ENCODE measurements at regions not wholly inside any gene's neighbourhood (a gene's known extent, or its start where the extent isn't known, plus 50 kb on each side); places are given as distances from the start of the nearest gene placed in this dataset.

DNA sequence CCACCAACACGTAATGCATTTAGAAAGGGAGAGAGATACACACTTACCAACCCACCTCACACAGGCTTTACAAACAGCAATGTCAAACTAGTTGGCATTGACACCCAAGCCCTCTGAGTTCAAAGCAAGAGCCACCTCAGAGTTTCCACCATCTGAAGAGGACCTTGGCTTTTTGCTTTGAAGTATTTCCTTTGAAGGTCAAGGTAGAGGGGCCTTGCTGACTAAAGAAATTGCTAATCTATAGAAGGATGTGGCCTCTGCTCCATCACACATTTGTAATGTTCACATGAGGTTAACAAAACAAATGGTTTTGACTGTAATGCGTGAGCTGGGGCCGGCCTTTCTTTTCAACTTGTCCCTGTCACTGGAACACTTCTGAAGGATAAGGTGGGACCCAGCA lies 117.7 kb downstream of the POLR2M start:
- Histone ChIP-seq H3K4me1 (ENCODE audit: control insufficient read depth, insufficient read depth, low read length) (no peaks in the 10 kb centered on the region), H3K36me3 (ENCODE audit: control insufficient read depth, insufficient read depth, low read length) (no peaks in the 10 kb centered on the region), H3K27ac (ENCODE audit: low read length) (no peak overlapping the region), H3K9me3 (ENCODE audit: control insufficient read depth, insufficient read depth, low read length) (no peaks in the 10 kb centered on the region), H3K27me3 (ENCODE audit: control insufficient read depth, insufficient read depth, low read length) (peaks cover under 1% of the 10 kb centered on the region), H3K4me3 (ENCODE audit: low read length) (no peak overlapping the region)
- intact Hi-C loops (cut with micrococcal nuclease): no loop called here
- DNase-seq (no peak), ATAC-seq (no peak)
- TF ChIP-seq, protein P1, sequence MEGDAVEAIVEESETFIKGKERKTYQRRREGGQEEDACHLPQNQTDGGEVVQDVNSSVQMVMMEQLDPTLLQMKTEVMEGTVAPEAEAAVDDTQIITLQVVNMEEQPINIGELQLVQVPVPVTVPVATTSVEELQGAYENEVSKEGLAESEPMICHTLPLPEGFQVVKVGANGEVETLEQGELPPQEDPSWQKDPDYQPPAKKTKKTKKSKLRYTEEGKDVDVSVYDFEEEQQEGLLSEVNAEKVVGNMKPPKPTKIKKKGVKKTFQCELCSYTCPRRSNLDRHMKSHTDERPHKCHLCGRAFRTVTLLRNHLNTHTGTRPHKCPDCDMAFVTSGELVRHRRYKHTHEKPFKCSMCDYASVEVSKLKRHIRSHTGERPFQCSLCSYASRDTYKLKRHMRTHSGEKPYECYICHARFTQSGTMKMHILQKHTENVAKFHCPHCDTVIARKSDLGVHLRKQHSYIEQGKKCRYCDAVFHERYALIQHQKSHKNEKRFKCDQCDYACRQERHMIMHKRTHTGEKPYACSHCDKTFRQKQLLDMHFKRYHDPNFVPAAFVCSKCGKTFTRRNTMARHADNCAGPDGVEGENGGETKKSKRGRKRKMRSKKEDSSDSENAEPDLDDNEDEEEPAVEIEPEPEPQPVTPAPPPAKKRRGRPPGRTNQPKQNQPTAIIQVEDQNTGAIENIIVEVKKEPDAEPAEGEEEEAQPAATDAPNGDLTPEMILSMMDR (IDR thresholded peaks at IDR 0.05): no peak
- Mint-ChIP-seq H3K27ac (no peak overlapping the region), H3K36me3 (no peaks in the 10 kb centered on the region), H3K4me1 (no peaks in the 10 kb centered on the region), H3K4me3 (no peak overlapping the region), H3K9me3 (no peaks in the 10 kb centered on the region), H3K27me3 (ENCODE audit: low read depth in 2 of 2) (peaks cover 25 to 49% of the 10 kb centered on the region in 2 donors)
- WGBS (ENCODE audit: insufficient coverage): 75% methylated on average over 2 of the region's 3 CpGs

- Mint-ChIP-seq H3K27ac (no peak overlapping the region), H3K27me3 (ENCODE audit: low read depth in 2 of 2) (peaks cover 19 to 52% of the 10 kb centered on the region in 2 donors), H3K9me3 (no peaks in the 10 kb centered on the region), H3K36me3 (no peaks in the 10 kb centered on the region), H3K4me1 (no peaks in the 10 kb centered on the region), H3K4me3 (no peak overlapping the region)
- Histone ChIP-seq H3K4me1 (ENCODE audit: control insufficient read depth, insufficient read depth, low read length) (no peaks in the 10 kb centered on the region), H3K4me3 (ENCODE audit: low read length) (no peak overlapping the region), H3K36me3 (ENCODE audit: control insufficient read depth, insufficient read depth, low read length) (no peaks in the 10 kb centered on the region), H3K27ac (ENCODE audit: low read length) (no peak overlapping the region), H3K9me3 (ENCODE audit: control insufficient read depth, insufficient read depth, low read length) (no peaks in the 10 kb centered on the region), H3K27me3 (ENCODE audit: control insufficient read depth, insufficient read depth, low read length) (peaks cover 2% of the 10 kb centered on the region)
- intact Hi-C loops (cut with micrococcal nuclease): no loop called here
- ATAC-seq (no peak), DNase-seq (no peak)
- TF ChIP-seq, protein P1 (IDR thresholded peaks at IDR 0.05): no peak
- WGBS (ENCODE audit: insufficient coverage): 86% methylated on average over 4 of the region's 5 CpGs
These were observed 120.5 kb downstream of the POLR2M start for GRCh38 chr15:57827021-57827420.

DNA sequence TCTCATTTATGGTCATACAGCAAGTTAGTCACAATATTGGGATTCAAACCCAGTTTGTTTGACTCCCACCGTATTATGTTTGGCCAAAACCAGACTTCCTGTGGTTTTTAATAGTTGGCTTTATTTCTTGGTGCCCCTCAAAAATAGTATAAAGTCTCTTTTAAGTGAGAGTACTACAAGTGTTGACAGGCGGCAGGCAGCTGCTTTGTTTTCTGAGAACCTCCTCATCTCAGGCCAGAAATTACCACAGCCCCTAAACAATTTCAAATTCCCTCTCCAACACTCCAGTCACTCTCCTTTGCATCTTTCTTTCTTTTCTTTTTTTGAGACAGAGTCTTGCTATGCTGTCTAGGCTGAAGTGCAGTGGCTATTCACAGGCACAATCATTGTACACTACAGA lies 121.5 kb downstream of the POLR2M start:
- no peak overlapping the region for H3K4me3 ChIP-seq (ENCODE audit: low read length)
- H3K9me3 Mint-ChIP-seq: no peaks in the 10 kb centered on the region
- no peak overlapping the region for H3K4me3 Mint-ChIP-seq
- intact Hi-C loops (cut with micrococcal nuclease): no loop called here
- no peak overlapping the region for H3K27ac Mint-ChIP-seq
- ATAC-seq (no peak), DNase-seq (no peak)
- no peaks in the 10 kb centered on the region for H3K4me1 Mint-ChIP-seq
- peaks cover 22 to 54% of the 10 kb centered on the region in 2 donors for H3K27me3 Mint-ChIP-seq (ENCODE audit: low read depth in 2 of 2)
- no peaks in the 10 kb centered on the region for H3K36me3 Mint-ChIP-seq
- H3K36me3 ChIP-seq (ENCODE audit: control insufficient read depth, insufficient read depth, low read length): no peaks in the 10 kb centered on the region
- WGBS (ENCODE audit: insufficient coverage): 82% methylated on average over 1 of the region's 2 CpGs
- TF ChIP-seq, protein P1 (IDR thresholded peaks at IDR 0.05): no peak
- H3K4me1 ChIP-seq (ENCODE audit: control insufficient read depth, insufficient read depth, low read length): no peaks in the 10 kb centered on the region
- no peaks in the 10 kb centered on the region for H3K9me3 ChIP-seq (ENCODE audit: control insufficient read depth, insufficient read depth, low read length)
- H3K27ac ChIP-seq (ENCODE audit: low read length): no peak overlapping the region
- H3K27me3 ChIP-seq (ENCODE audit: control insufficient read depth, insufficient read depth, low read length): peaks cover 2% of the 10 kb centered on the region

- peaks cover 0 to 2% of the 10 kb centered on the region in 2 donors for H3K9me3 Mint-ChIP-seq
- Histone ChIP-seq H3K4me3 (ENCODE audit: low read length) (no peak overlapping the region), H3K27me3 (ENCODE audit: control insufficient read depth, insufficient read depth, low read length) (peaks cover 4% of the 10 kb centered on the region), H3K9me3 (ENCODE audit: control insufficient read depth, insufficient read depth, low read length) (no peaks in the 10 kb centered on the region), H3K27ac (ENCODE audit: low read length) (no peak overlapping the region), H3K36me3 (ENCODE audit: control insufficient read depth, insufficient read depth, low read length) (no peaks in the 10 kb centered on the region), H3K4me1 (ENCODE audit: control insufficient read depth, insufficient read depth, low read length) (no peaks in the 10 kb centered on the region)
- intact Hi-C loops (cut with micrococcal nuclease): no loop called here
- no peak overlapping the region for H3K4me3 Mint-ChIP-seq
- H3K36me3 Mint-ChIP-seq: no peaks in the 10 kb centered on the region
- TF ChIP-seq, protein P1 (IDR thresholded peaks at IDR 0.05): no peak
- WGBS (ENCODE audit: insufficient coverage): 88% methylated on average over 1 of the region's 1 CpG
- no peaks in the 10 kb centered on the region for H3K4me1 Mint-ChIP-seq
- no peak overlapping the region for H3K27ac Mint-ChIP-seq
- DNase-seq (no peak), ATAC-seq (no peak)
- peaks cover 31 to 57% of the 10 kb centered on the region in 2 donors for H3K27me3 Mint-ChIP-seq (ENCODE audit: low read depth in 2 of 2)
These were observed 125.7 kb downstream of the POLR2M start for GRCh38 chr15:57832183-57832582.
